ENCODE measurements at regions not wholly inside any gene's neighbourhood (a gene's known extent, or its start where the extent isn't known, plus 50 kb on each side); places are given as distances from the start of the nearest gene placed in this dataset.

- Histone ChIP-seq H3K27ac (ENCODE audit: low read depth, low read length) (no peak overlapping the region), H3K27me3 (ENCODE audit: insufficient read depth, low read length) (no peaks in the 10 kb centered on the region), H3K36me3 (ENCODE audit: insufficient read depth, low read length) (no peaks in the 10 kb centered on the region), H3K4me1 (ENCODE audit: insufficient read depth, low read length) (no peaks in the 10 kb centered on the region), H3K9ac (ENCODE audit: low read depth, low read length) (no peak overlapping the region), H3K4me3 (ENCODE audit: low read length) (no peak overlapping the region), H3K9me3 (ENCODE audit: insufficient read depth, low read depth, low read length) (no peaks in the 10 kb centered on the region)
- WGBS: 91% methylated on average over 3 of the region's 3 CpGs
Measured at GRCh38 chr6:25217829-25218228, 61.3 kb upstream of the CARMIL1 start.

- no peaks in the 10 kb centered on the region for H3K4me1 ChIP-seq (ENCODE audit: insufficient read depth, low read length)
- WGBS: 96% methylated on average over 24 of the region's 24 CpGs
- no peaks in the 10 kb centered on the region for H3K36me3 ChIP-seq (ENCODE audit: insufficient read depth, low read length)
- no peaks in the 10 kb centered on the region for H3K27me3 ChIP-seq (ENCODE audit: insufficient read depth, low read length)
- no peak overlapping the region for H3K27ac ChIP-seq (ENCODE audit: low read depth, low read length)
- no peak overlapping the region for H3K9ac ChIP-seq (ENCODE audit: low read depth, low read length)
- no peaks in the 10 kb centered on the region for H3K9me3 ChIP-seq (ENCODE audit: insufficient read depth, low read depth, low read length)
- no peak overlapping the region for H3K4me3 ChIP-seq (ENCODE audit: low read length)
Measured at GRCh38 chr6:25218346-25218745, 60.8 kb upstream of the CARMIL1 start.

- Histone ChIP-seq H3K4me1 (ENCODE audit: insufficient read depth, low read length) (no peaks in the 10 kb centered on the region), H3K4me3 (ENCODE audit: low read length) (no peak overlapping the region), H3K27me3 (ENCODE audit: insufficient read depth, low read length) (no peaks in the 10 kb centered on the region), H3K9ac (ENCODE audit: low read depth, low read length) (no peak overlapping the region), H3K36me3 (ENCODE audit: insufficient read depth, low read length) (no peaks in the 10 kb centered on the region), H3K27ac (ENCODE audit: low read depth, low read length) (no peak overlapping the region), H3K9me3 (ENCODE audit: insufficient read depth, low read depth, low read length) (no peaks in the 10 kb centered on the region)
- WGBS: 0% methylated on average over 1 of the region's 1 CpG
Measured at GRCh38 chr6:25219216-25219916, 59.8 kb upstream of the CARMIL1 start.

- no peak overlapping the region for H3K4me3 ChIP-seq (ENCODE audit: low read length)
- 85% methylated on average over 2 of the region's 2 CpGs for WGBS
- no peak overlapping the region for H3K27ac ChIP-seq (ENCODE audit: low read depth, low read length)
- no peak overlapping the region for H3K9ac ChIP-seq (ENCODE audit: low read depth, low read length)
- no peaks in the 10 kb centered on the region for H3K27me3 ChIP-seq (ENCODE audit: insufficient read depth, low read length)
- H3K36me3 ChIP-seq (ENCODE audit: insufficient read depth, low read length): no peaks in the 10 kb centered on the region
- no peaks in the 10 kb centered on the region for H3K9me3 ChIP-seq (ENCODE audit: insufficient read depth, low read depth, low read length)
- H3K4me1 ChIP-seq (ENCODE audit: insufficient read depth, low read length): no peaks in the 10 kb centered on the region
Measured at GRCh38 chr6:25219917-25220278, 59.3 kb upstream of the CARMIL1 start.

GRCh38 chr6:25220857-25221256 lies 58.3 kb upstream of the CARMIL1 start:
- no peak overlapping the region for H3K4me3 ChIP-seq (ENCODE audit: low read length)
- no peaks in the 10 kb centered on the region for H3K27me3 ChIP-seq (ENCODE audit: insufficient read depth, low read length)
- no peak overlapping the region for H3K9ac ChIP-seq (ENCODE audit: low read depth, low read length)
- 82% methylated on average over 1 of the region's 1 CpG for WGBS
- H3K36me3 ChIP-seq (ENCODE audit: insufficient read depth, low read length): no peaks in the 10 kb centered on the region
- no peaks in the 10 kb centered on the region for H3K9me3 ChIP-seq (ENCODE audit: insufficient read depth, low read depth, low read length)
- no peak overlapping the region for H3K27ac ChIP-seq (ENCODE audit: low read depth, low read length)
- no peaks in the 10 kb centered on the region for H3K4me1 ChIP-seq (ENCODE audit: insufficient read depth, low read length)

GRCh38 chr6:25222006-25222678 lies 57.0 kb upstream of the CARMIL1 start:
- Histone ChIP-seq H3K4me1 (ENCODE audit: insufficient read depth, low read length) (no peaks in the 10 kb centered on the region), H3K27me3 (ENCODE audit: insufficient read depth, low read length) (no peaks in the 10 kb centered on the region), H3K9me3 (ENCODE audit: insufficient read depth, low read depth, low read length) (no peaks in the 10 kb centered on the region), H3K9ac (ENCODE audit: low read depth, low read length) (no peak overlapping the region), H3K36me3 (ENCODE audit: insufficient read depth, low read length) (no peaks in the 10 kb centered on the region), H3K4me3 (ENCODE audit: low read length) (no peak overlapping the region), H3K27ac (ENCODE audit: low read depth, low read length) (no peak overlapping the region)

- H3K4me3 ChIP-seq (ENCODE audit: low read length): no peak overlapping the region
- 39% methylated on average over 2 of the region's 4 CpGs for WGBS
- no peaks in the 10 kb centered on the region for H3K27me3 ChIP-seq (ENCODE audit: insufficient read depth, low read length)
- no peaks in the 10 kb centered on the region for H3K9me3 ChIP-seq (ENCODE audit: insufficient read depth, low read depth, low read length)
- no peaks in the 10 kb centered on the region for H3K36me3 ChIP-seq (ENCODE audit: insufficient read depth, low read length)
- no peak overlapping the region for H3K27ac ChIP-seq (ENCODE audit: low read depth, low read length)
- H3K9ac ChIP-seq (ENCODE audit: low read depth, low read length): no peak overlapping the region
- no peaks in the 10 kb centered on the region for H3K4me1 ChIP-seq (ENCODE audit: insufficient read depth, low read length)
Measured at GRCh38 chr6:25223490-25223991, 55.6 kb upstream of the CARMIL1 start.

GRCh38 chr6:25224242-25224641 lies 54.9 kb upstream of the CARMIL1 start:
- no peak overlapping the region for H3K27ac ChIP-seq (ENCODE audit: low read depth, low read length)
- WGBS: 96% methylated on average over 4 of the region's 4 CpGs
- H3K36me3 ChIP-seq (ENCODE audit: insufficient read depth, low read length): no peaks in the 10 kb centered on the region
- H3K4me1 ChIP-seq (ENCODE audit: insufficient read depth, low read length): no peaks in the 10 kb centered on the region
- no peaks in the 10 kb centered on the region for H3K9me3 ChIP-seq (ENCODE audit: insufficient read depth, low read depth, low read length)
- H3K27me3 ChIP-seq (ENCODE audit: insufficient read depth, low read length): no peaks in the 10 kb centered on the region
- H3K9ac ChIP-seq (ENCODE audit: low read depth, low read length): no peak overlapping the region
- H3K4me3 ChIP-seq (ENCODE audit: low read length): no peak overlapping the region

- Histone ChIP-seq H3K4me1 (ENCODE audit: insufficient read depth, low read length) (no peaks in the 10 kb centered on the region), H3K27ac (ENCODE audit: low read depth, low read length) (no peak overlapping the region), H3K27me3 (ENCODE audit: insufficient read depth, low read length) (no peaks in the 10 kb centered on the region), H3K4me3 (ENCODE audit: low read length) (no peak overlapping the region), H3K9ac (ENCODE audit: low read depth, low read length) (no peak overlapping the region), H3K9me3 (ENCODE audit: insufficient read depth, low read depth, low read length) (no peaks in the 10 kb centered on the region), H3K36me3 (ENCODE audit: insufficient read depth, low read length) (no peaks in the 10 kb centered on the region)
Measured at GRCh38 chr6:25227854-25228253, 51.3 kb upstream of the CARMIL1 start.

Data from HUES64 (cell line).